ENCODE measurements at regions not wholly inside any gene's neighbourhood (a gene's known extent, or its start where the extent isn't known, plus 50 kb on each side); places are given as distances from the start of the nearest gene placed in this dataset.
A peak's percentile ranks its signal among the peaks of the same experiment; 100 is the strongest.

DNA sequence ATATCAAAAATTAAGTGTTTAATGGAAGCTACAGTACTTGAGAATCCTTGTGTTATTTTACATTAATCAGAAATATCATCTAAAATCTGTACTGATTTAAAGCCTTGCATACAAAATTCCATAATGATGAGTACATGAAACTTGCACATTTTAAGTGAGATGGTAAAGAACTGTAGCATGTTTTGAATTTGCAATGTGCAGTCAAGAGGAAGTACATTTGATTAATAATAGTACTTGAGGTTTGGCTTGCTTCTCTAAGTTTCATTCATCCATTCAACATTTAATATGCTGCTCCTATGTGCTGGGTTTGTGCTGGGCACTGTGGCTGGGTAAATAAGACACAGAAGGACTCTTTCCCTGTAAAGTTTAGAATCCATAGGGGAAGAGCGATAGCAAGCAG is 332.3 kb downstream of the CNTN3 start:
- no peaks in the 10 kb centered on the region for H4K20me1 ChIP-seq (ENCODE audit: insufficient read depth)
- peaks cover 0 to 7% of the 10 kb centered on the region in 2 experiments for H3K36me3 ChIP-seq (replicated peaks in 1 of 2; ENCODE audit: control insufficient read depth in 1 of 2, insufficient read depth in 2 of 2, low read length in 1 of 2)
- ChIA-PET POLR2A (no interaction called here), CTCF (interaction anchor here (0.9 kb wide), 1 partner anchor 14 kb away, joined by 4 read pairs; no protein-coding TSS in a partner anchor)
- DNase-seq = no peak
- TF ChIP-seq, protein P1, sequence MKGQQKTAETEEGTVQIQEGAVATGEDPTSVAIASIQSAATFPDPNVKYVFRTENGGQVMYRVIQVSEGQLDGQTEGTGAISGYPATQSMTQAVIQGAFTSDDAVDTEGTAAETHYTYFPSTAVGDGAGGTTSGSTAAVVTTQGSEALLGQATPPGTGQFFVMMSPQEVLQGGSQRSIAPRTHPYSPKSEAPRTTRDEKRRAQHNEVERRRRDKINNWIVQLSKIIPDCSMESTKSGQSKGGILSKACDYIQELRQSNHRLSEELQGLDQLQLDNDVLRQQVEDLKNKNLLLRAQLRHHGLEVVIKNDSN (IDR thresholded peaks at IDR 0.05; ENCODE audit: borderline replicate concordance, low read depth) = no peak
- no peak for TF ChIP-seq GATA2 (CRISPR knock-in tag; IDR thresholded peaks at IDR 0.05)
- TF ChIP-seq RXRA (IDR thresholded peaks at IDR 0.05; ENCODE audit: borderline replicate concordance, low read depth) = no peak
- TF ChIP-seq RAD21 (IDR thresholded peaks at IDR 0.05; ENCODE audit: low read length) = no peak
- no peak for TF ChIP-seq FOXM1 (IDR thresholded peaks at IDR 0.05; ENCODE audit: low read depth)
- no peak for TF ChIP-seq YY1 (IDR thresholded peaks at IDR 0.05; ENCODE audit: low read depth)
- TF ChIP-seq POLR2AphosphoS5 (IDR thresholded peaks at IDR 0.05; ENCODE audit: low read depth, low read length) = no peak
- no peaks in the 10 kb centered on the region for H3K9me2 ChIP-seq
- H2AFZ ChIP-seq (ENCODE audit: low read depth) = no peak overlapping the region
- no peaks in the 10 kb centered on the region for H3K27me3 ChIP-seq (ENCODE audit: insufficient read depth)
- H3K4me3 ChIP-seq (ENCODE audit: low read depth in 2 of 2, low read length in 1 of 2) = no peak overlapping the region
- no peak overlapping the region for H3K9ac ChIP-seq
- no peaks in the 10 kb centered on the region for H3K9me3 ChIP-seq
- 83% methylated on average over 1 of the region's 1 CpG for WGBS (ENCODE audit: low lambda C conversion rate)
- no peaks in the 10 kb centered on the region for H3K79me2 ChIP-seq (ENCODE audit: insufficient read depth)
- H3K4me2 ChIP-seq = no peak overlapping the region
- H3K27ac ChIP-seq (ENCODE audit: low read depth in 2 of 2, low read length in 1 of 2) = peak overlapping the region in 1 of 2 experiments; percentile 37; a peak in 2 of 4 replicates
- H3K4me1 ChIP-seq (ENCODE audit: control insufficient read depth in 1 of 2, insufficient read depth in 2 of 2, low read depth in 1 of 2, low read length in 1 of 2) = no peaks in the 10 kb centered on the region; a peak in 1 of 4 replicates
- no peaks in the 10 kb centered on the region for H3F3A ChIP-seq (replicated peaks; ENCODE audit: insufficient read depth)

DNA sequence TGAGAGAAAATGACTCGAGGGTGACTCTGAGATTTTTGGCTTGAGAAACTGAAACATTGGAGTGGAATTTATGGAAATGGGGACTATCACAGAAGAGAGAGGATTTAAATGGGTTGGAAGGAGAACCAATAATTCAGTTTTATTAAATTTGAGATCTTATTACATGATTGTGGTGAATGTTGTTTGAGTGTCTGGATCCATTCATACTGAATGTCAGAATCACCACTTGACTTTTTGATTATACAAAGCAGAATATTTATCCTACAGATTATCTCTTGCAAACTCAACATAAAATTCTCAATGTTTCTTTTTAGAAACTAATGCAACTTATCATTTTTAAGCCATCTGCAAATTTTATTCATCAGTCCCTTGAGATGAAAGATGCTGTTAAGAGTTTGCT is 332.8 kb downstream of the CNTN3 start:
- no peaks in the 10 kb centered on the region for H3K9me2 ChIP-seq
- no peak for DNase-seq
- peak overlapping the region in 1 of 2 experiments; percentile 37; a peak in 1 of 4 replicates for H3K27ac ChIP-seq (ENCODE audit: low read depth in 2 of 2, low read length in 1 of 2)
- no peaks in the 10 kb centered on the region for H3F3A ChIP-seq (replicated peaks; ENCODE audit: insufficient read depth)
- H3K4me1 ChIP-seq (ENCODE audit: control insufficient read depth in 1 of 2, insufficient read depth in 2 of 2, low read depth in 1 of 2, low read length in 1 of 2) = no peaks in the 10 kb centered on the region; a peak in 1 of 4 replicates
- H3K4me2 ChIP-seq = no peak overlapping the region
- no peaks in the 10 kb centered on the region for H3K9me3 ChIP-seq
- no peak overlapping the region for H2AFZ ChIP-seq (ENCODE audit: low read depth)
- 0% methylated on average over 1 of the region's 1 CpG for WGBS (ENCODE audit: low lambda C conversion rate)
- H3K36me3 ChIP-seq (replicated peaks in 1 of 2; ENCODE audit: control insufficient read depth in 1 of 2, insufficient read depth in 2 of 2, low read length in 1 of 2) = peaks cover 0 to 7% of the 10 kb centered on the region in 2 experiments
- H3K9ac ChIP-seq = no peak overlapping the region
- no peaks in the 10 kb centered on the region for H3K27me3 ChIP-seq (ENCODE audit: insufficient read depth)
- no peak overlapping the region for H3K4me3 ChIP-seq (ENCODE audit: low read depth in 2 of 2, low read length in 1 of 2)
- TF ChIP-seq EP300 (IDR thresholded peaks at IDR 0.05; ENCODE audit: borderline replicate concordance in 1 of 2, low read depth in 1 of 2, low read length in 1 of 2) = peak in 1 of 2 experiments; percentile 54; a peak in 2 of 4 replicates
- no peak for TF ChIP-seq NRF1 (IDR thresholded peaks at IDR 0.05; ENCODE audit: low read depth, low read length)
- no peak for TF ChIP-seq SIN3A (IDR thresholded peaks at IDR 0.05; ENCODE audit: borderline replicate concordance, low read depth, low read length)
- TF ChIP-seq, protein P2, sequence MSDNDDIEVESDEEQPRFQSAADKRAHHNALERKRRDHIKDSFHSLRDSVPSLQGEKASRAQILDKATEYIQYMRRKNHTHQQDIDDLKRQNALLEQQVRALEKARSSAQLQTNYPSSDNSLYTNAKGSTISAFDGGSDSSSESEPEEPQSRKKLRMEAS (IDR thresholded peaks at IDR 0.05; ENCODE audit: low read depth) = no peak
- TF ChIP-seq, protein P3, sequence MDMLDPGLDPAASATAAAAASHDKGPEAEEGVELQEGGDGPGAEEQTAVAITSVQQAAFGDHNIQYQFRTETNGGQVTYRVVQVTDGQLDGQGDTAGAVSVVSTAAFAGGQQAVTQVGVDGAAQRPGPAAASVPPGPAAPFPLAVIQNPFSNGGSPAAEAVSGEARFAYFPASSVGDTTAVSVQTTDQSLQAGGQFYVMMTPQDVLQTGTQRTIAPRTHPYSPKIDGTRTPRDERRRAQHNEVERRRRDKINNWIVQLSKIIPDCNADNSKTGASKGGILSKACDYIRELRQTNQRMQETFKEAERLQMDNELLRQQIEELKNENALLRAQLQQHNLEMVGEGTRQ (IDR thresholded peaks at IDR 0.05; ENCODE audit: borderline replicate concordance, low read depth, low read length) = no peak
- ChIA-PET CTCF (interaction anchor here (0.9 kb wide), 1 partner anchor 31 kb away, joined by 3 read pairs; no protein-coding TSS in a partner anchor), POLR2A (no interaction called here)
- H4K20me1 ChIP-seq (ENCODE audit: insufficient read depth) = no peaks in the 10 kb centered on the region
- no peaks in the 10 kb centered on the region for H3K79me2 ChIP-seq (ENCODE audit: insufficient read depth)
